HL-60 (cell line): ENCODE measurements at regions not wholly inside any gene's neighbourhood (a gene's known extent, or its start where the extent isn't known, plus 50 kb on each side); places are given as distances from the start of the nearest gene placed in this dataset.

Experiments
- DNase-seq, 2 experiments: peaks; one replicate each; pipeline ENCODE4 v3.0.0-alpha.2; 2010 to 2020; ENCODE audit warnings: low read depth in 1 of 2, low spot score in 1 of 2
- H3K27ac ChIP-seq: fragments of 250-450 bp; sonication (Bioruptor Pico); replicated peaks from 2 replicates; pipeline ENCODE4 v1.5.1; 2020; ENCODE audit warnings: mild to moderate bottlenecking, moderate library complexity
- H3K27me3 ChIP-seq: fragments of 250-450 bp; sonication (Bioruptor Pico); 2 replicates; pipeline ENCODE4 v1.5.1; 2021; ENCODE audit warnings: mild to moderate bottlenecking, moderate library complexity; ENCODE audit not compliant: insufficient read depth, poor library complexity, severe bottlenecking
- H3K4me3 ChIP-seq: replicated peaks from 2 replicates; pipeline ENCODE4 v1.5.1; 2011; ENCODE audit warnings: mild to moderate bottlenecking, control low read depth, low read length; ENCODE audit not compliant: insufficient read depth
- GABPA ChIP-seq: IDR thresholded peaks from 2 replicates; pipeline ENCODE4 v1.6.1; 2012; ENCODE audit warnings: low read depth
- POLR2AphosphoS5 ChIP-seq: IDR thresholded peaks from 2 replicates; pipeline ENCODE4 v1.6.1; 2012; ENCODE audit warnings: low read depth
- SPI1 ChIP-seq: IDR thresholded peaks from 2 replicates; pipeline ENCODE4 v1.6.1; 2012; ENCODE audit warnings: low read depth, mild to moderate bottlenecking, borderline replicate concordance
- TF ChIP-seq, protein P1 (sequence below): IDR thresholded peaks from 2 replicates; pipeline ENCODE4 v1.6.1; 2012; ENCODE audit warnings: low read depth; ENCODE audit not compliant: insufficient replicate concordance
- TF ChIP-seq, protein P2 (sequence below): IDR thresholded peaks from one replicate; pipeline ENCODE4 v1.5.1; 2011; ENCODE audit warnings: low read length, control low read depth, inconsistent platforms; ENCODE audit not compliant: insufficient read depth

DNA sequence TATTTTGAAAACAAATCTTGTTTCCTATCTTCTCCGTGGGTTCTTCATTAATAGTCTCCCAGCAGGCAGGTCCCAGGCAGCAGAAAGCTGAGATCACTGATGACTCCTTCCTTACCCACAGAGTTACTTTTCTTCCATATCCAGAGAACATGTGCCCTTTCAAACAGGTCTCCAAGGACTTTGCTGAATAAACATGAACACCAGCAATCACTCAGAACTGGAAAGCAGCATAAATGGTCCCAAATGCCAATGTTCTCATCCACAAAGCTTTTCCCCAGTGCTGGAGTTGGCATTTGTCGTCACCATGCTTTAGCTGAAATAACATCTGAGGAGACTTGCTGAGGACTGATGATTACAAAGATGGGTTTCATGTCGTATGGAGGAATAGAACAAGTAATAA is 134.0 kb downstream of the YIPF5 start:
- TF ChIP-seq, protein P1, sequence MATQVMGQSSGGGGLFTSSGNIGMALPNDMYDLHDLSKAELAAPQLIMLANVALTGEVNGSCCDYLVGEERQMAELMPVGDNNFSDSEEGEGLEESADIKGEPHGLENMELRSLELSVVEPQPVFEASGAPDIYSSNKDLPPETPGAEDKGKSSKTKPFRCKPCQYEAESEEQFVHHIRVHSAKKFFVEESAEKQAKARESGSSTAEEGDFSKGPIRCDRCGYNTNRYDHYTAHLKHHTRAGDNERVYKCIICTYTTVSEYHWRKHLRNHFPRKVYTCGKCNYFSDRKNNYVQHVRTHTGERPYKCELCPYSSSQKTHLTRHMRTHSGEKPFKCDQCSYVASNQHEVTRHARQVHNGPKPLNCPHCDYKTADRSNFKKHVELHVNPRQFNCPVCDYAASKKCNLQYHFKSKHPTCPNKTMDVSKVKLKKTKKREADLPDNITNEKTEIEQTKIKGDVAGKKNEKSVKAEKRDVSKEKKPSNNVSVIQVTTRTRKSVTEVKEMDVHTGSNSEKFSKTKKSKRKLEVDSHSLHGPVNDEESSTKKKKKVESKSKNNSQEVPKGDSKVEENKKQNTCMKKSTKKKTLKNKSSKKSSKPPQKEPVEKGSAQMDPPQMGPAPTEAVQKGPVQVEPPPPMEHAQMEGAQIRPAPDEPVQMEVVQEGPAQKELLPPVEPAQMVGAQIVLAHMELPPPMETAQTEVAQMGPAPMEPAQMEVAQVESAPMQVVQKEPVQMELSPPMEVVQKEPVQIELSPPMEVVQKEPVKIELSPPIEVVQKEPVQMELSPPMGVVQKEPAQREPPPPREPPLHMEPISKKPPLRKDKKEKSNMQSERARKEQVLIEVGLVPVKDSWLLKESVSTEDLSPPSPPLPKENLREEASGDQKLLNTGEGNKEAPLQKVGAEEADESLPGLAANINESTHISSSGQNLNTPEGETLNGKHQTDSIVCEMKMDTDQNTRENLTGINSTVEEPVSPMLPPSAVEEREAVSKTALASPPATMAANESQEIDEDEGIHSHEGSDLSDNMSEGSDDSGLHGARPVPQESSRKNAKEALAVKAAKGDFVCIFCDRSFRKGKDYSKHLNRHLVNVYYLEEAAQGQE, result no peak
- TF ChIP-seq SPI1, result no peak
- no peak for TF ChIP-seq GABPA
- TF ChIP-seq POLR2AphosphoS5, result no peak
- TF ChIP-seq, protein P2, sequence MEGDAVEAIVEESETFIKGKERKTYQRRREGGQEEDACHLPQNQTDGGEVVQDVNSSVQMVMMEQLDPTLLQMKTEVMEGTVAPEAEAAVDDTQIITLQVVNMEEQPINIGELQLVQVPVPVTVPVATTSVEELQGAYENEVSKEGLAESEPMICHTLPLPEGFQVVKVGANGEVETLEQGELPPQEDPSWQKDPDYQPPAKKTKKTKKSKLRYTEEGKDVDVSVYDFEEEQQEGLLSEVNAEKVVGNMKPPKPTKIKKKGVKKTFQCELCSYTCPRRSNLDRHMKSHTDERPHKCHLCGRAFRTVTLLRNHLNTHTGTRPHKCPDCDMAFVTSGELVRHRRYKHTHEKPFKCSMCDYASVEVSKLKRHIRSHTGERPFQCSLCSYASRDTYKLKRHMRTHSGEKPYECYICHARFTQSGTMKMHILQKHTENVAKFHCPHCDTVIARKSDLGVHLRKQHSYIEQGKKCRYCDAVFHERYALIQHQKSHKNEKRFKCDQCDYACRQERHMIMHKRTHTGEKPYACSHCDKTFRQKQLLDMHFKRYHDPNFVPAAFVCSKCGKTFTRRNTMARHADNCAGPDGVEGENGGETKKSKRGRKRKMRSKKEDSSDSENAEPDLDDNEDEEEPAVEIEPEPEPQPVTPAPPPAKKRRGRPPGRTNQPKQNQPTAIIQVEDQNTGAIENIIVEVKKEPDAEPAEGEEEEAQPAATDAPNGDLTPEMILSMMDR, result no peak
- H3K27me3 ChIP-seq, result no peaks in the 10 kb centered on the region
- no peak overlapping the region for H3K4me3 ChIP-seq
- no peak overlapping the region for H3K27ac ChIP-seq
- DNase-seq, result no peak

DNA sequence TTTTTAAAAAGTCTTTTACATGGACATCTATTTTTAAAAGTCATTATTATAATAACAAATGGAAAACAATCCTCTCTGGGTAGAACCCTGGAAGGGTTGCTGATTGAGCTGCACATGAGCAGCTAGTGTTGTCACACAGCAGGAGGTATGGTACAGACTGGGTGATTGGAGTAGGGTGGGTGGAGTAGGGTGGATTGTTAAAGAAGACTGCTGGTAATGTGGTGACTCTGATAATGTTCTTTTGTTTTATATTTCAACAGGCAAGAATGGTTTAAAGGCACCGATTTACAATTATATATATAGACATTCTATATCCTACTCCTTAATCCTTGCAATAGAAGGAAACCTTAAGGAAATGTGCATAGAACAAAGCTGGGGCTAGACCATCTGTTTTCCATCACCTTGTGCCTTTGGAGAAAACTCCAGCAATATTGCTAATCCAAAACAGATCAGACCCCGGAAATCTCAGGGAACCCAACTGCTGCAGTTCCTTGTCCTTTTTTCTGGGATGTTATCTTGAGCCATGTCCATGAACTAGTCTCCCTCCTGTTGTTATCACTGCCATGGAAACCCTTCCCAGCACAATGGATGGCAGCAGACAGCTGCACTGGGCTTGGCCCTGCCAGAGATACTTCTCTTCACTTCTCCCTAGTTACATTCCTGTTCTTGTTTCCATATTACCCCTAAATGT is 129.7 kb downstream of the YIPF5 start:
- no peak overlapping the region for H3K4me3 ChIP-seq
- no peaks in the 10 kb centered on the region for H3K27me3 ChIP-seq
- H3K27ac ChIP-seq, result no peak overlapping the region
- no peak for TF ChIP-seq GABPA
- no peak for TF ChIP-seq POLR2AphosphoS5
- TF ChIP-seq, protein P1, result no peak
- TF ChIP-seq, protein P2, result no peak
- no peak for TF ChIP-seq SPI1
- DNase-seq, result no peak

DNA sequence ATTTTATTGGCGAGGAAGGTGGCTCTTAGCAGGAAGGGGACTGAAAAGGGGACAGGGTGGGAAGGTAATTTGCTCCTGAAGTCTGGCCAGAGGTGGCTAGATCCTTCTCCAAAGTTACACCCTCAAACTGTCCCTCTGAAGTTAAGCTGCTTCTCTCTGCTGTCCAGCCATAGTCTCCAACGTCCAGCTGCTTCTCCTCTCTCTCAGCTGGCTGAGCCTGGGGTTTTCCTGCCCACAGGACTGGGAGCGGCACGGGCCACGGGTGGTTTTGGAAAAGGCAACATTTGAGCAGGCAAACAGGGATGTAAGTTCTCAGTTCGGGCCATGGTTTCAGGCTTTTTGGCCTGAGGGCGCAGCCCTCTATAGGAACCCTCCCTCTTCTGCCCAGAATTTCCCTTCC is 128.3 kb downstream of the YIPF5 start:
- Histone ChIP-seq H3K27me3 (no peaks in the 10 kb centered on the region), H3K27ac (no peak overlapping the region), H3K4me3 (no peak overlapping the region)
- DNase-seq, result no peak
- TF ChIP-seq GABPA, result no peak
- TF ChIP-seq, protein P2, result no peak
- no peak for TF ChIP-seq SPI1
- TF ChIP-seq POLR2AphosphoS5, result no peak
